Activated CD8-positive, alpha-beta T cell treated with anti-CD3 and anti-CD28 coated beads, Interleukin-2, amount 10 ng/mL, durations not matched to agents 7 days and 5 days (primary cell): ENCODE measurements at regions not wholly inside any gene's neighbourhood (a gene's known extent, or its start where the extent isn't known, plus 50 kb on each side); places are given as distances from the start of the nearest gene placed in this dataset.

ENCODE experiments used
- ATAC-seq: fragments of 150-1000 bp; cut with Tn5 transposase; one replicate; pipeline ENCODE4 v1.10.0; 2021; ENCODE audit warnings: moderate library complexity
- CTCF ChIA-PET: fragments of 350-600 bp; sonication (Branson Sonifier 250); formaldehyde crosslinking; loops from one replicate; lab custom pipeline; 2021; ENCODE audit warnings: antibody characterized with exemption; lab: Charles Lee
- POLR2A ChIA-PET: fragments of 350-600 bp; sonication (Branson Sonifier 250); formaldehyde crosslinking; loops from one replicate; lab custom pipeline; 2021; ENCODE audit warnings: antibody characterized with exemption; lab: Charles Lee
- DNase-seq: peaks from one replicate; pipeline ENCODE4 v3.0.0-alpha.2; 2020
- H3K27ac Mint-ChIP-seq: one replicate; pipeline ENCODE4 v1.8.0; 2021; ENCODE audit warnings: mild to moderate bottlenecking, mixed read lengths
- H3K27me3 Mint-ChIP-seq: one replicate; pipeline ENCODE4 v1.8.0; 2021; ENCODE audit warnings: low read depth, mixed read lengths
- H3K36me3 Mint-ChIP-seq: one replicate; pipeline ENCODE4 v1.8.0; 2021; ENCODE audit warnings: low read depth, mixed read lengths
- H3K4me1 Mint-ChIP-seq: one replicate; pipeline ENCODE4 v1.8.0; 2021; ENCODE audit warnings: low read depth, mixed read lengths
- H3K4me3 Mint-ChIP-seq: one replicate; pipeline ENCODE4 v1.8.0; 2021; ENCODE audit warnings: mild to moderate bottlenecking, mixed read lengths
- H3K9me3 Mint-ChIP-seq: one replicate; pipeline ENCODE4 v1.8.0; 2022; ENCODE audit warnings: mixed read lengths; ENCODE audit not compliant: insufficient read depth

- Mint-ChIP-seq H3K4me3 (no peak overlapping the region), H3K9me3 (no peaks in the 10 kb centered on the region), H3K36me3 (no peaks in the 10 kb centered on the region), H3K27me3 (no peaks in the 10 kb centered on the region), H3K4me1 (no peaks in the 10 kb centered on the region), H3K27ac (no peak overlapping the region)
- POLR2A ChIA-PET = no interaction called here
- DNase-seq = no peak
- no peak for ATAC-seq
- CTCF ChIA-PET = interaction anchor here (0.7 kb wide), 1 partner anchor 59 kb away, joined by 3 read pairs; no protein-coding TSS in a partner anchor
These were observed 311.7 kb downstream of the EIPR1 start for GRCh38 chr2:3065928-3066327.

DNA sequence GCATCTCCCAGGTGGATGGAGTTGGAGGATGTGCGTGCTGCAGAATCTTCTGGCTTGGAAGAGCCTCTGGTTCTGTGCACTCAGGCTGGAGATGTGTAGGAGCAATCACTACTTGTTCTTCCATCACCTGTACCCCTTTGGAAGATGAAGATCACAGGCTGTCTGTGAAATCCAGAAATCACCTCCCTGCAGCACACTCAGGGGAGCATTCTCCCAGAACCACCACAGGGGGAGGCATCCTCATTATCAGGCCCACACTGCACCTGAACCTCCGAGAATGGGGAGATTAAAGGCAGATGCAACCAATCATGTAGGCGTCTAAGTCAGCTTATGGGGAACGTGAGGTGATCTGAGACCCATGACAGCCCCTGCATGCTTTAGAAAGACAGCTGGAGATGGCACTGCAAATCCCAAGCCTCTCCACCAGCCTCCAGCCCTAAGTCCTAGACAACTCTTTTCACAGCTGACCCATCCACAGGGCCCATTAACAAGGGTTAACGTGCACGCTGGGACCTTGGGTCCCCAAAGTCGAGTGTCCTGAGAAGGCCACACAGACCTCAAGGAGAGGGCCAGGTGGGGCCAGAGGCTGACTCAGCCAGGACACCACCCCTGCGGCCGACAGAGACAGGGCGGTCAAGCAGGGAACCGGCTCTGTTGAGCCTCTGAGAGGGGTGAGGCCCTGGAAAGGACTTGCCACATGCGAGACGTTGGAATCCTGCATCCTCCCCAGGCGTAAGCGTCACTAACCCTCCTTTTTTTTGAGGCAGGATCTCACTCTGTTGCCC lies 314.9 kb downstream of the EIPR1 start:
- Mint-ChIP-seq H3K4me3 (no peak overlapping the region), H3K27me3 (no peaks in the 10 kb centered on the region), H3K27ac (no peak overlapping the region), H3K9me3 (no peaks in the 10 kb centered on the region), H3K4me1 (no peaks in the 10 kb centered on the region), H3K36me3 (no peaks in the 10 kb centered on the region)
- CTCF ChIA-PET = no interaction called here
- no peak for DNase-seq
- POLR2A ChIA-PET = interaction anchor here (0.6 kb wide), 1 partner anchor 64 kb away, joined by 3 read pairs; no protein-coding TSS in a partner anchor
- ATAC-seq = no peak

DNA sequence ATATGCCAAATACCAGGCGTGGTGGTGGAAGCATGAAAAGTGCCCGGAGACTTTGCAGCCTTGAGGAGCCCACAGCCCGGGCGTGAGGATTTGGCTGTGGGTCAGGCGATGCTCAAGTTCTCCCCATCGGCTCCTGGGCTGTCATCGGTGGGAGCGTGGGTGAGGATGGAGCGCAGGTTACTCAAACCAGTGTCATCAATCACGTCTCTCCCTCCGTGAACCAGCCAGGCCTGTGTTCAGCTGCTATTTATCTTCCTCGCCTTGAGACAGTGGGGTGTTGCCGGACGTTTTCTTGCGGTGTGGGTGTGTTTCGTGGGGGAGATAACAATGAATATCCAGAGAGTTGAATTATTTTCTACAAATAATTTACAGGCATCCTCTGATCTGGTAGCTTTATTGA lies 317.6 kb downstream of the EIPR1 start:
- no peaks in the 10 kb centered on the region for H3K36me3 Mint-ChIP-seq
- no peak overlapping the region for H3K27ac Mint-ChIP-seq
- ChIA-PET CTCF (no interaction called here), POLR2A (no interaction called here)
- H3K27me3 Mint-ChIP-seq = no peaks in the 10 kb centered on the region
- ATAC-seq (no peak), DNase-seq (no peak)
- H3K9me3 Mint-ChIP-seq = no peaks in the 10 kb centered on the region
- no peaks in the 10 kb centered on the region for H3K4me1 Mint-ChIP-seq
- no peak overlapping the region for H3K4me3 Mint-ChIP-seq

DNA sequence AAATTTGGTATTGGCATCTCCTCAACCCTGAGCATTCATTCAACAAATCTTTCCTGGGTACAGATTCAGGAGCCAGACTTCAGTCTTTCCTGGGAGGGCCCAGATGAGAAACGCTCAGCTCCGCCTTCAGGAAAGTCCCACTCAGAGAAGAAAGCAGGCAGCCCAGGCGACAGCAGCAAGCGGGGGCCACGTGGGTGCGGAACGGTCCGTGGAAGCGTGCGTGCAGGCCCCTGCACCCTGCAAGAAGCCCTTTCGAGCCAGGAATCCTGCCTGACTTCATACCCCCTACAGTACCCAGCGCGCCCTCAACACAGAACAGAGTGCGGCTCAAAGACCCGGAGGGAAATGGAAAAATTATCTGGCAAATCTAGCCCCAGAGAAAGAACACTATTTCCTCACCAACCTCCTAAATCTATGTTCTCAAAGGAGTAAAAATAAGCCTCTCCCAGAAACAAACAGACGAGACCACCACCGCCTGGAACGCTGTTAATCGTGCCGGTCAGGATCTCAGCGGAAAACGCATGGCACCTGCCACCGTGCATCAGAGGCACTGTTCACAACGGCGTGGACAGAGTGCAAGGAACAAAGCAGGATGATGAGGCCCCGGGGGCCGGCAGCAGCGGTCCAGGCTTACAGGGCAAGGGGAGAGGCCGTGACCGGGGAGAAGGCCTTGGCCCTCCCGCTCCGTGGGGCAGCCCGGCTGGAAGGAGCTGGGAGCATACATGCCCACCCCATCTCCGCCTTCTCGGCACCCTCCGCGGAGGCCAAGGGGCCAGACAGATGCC lies 318.3 kb downstream of the EIPR1 start:
- POLR2A ChIA-PET = no interaction called here
- CTCF ChIA-PET = no interaction called here
- H3K4me3 Mint-ChIP-seq = no peak overlapping the region
- no peaks in the 10 kb centered on the region for H3K27me3 Mint-ChIP-seq
- ATAC-seq (no peak), DNase-seq (no peak)
- H3K27ac Mint-ChIP-seq = no peak overlapping the region
- H3K4me1 Mint-ChIP-seq = no peaks in the 10 kb centered on the region
- no peaks in the 10 kb centered on the region for H3K36me3 Mint-ChIP-seq
- no peaks in the 10 kb centered on the region for H3K9me3 Mint-ChIP-seq

- peaks cover 2% of the 10 kb centered on the region for H3K4me1 Mint-ChIP-seq
- no peaks in the 10 kb centered on the region for H3K27me3 Mint-ChIP-seq
- no peak overlapping the region for H3K4me3 Mint-ChIP-seq
- DNase-seq = no peak
- ChIA-PET POLR2A (no interaction called here), CTCF (no interaction called here)
- no peak for ATAC-seq
- H3K36me3 Mint-ChIP-seq = no peaks in the 10 kb centered on the region
- H3K27ac Mint-ChIP-seq = no peak overlapping the region
- no peaks in the 10 kb centered on the region for H3K9me3 Mint-ChIP-seq
These were observed 323.6 kb downstream of the EIPR1 start for GRCh38 chr2:3054066-3054465.

- H3K36me3 Mint-ChIP-seq = no peaks in the 10 kb centered on the region
- peaks cover 2% of the 10 kb centered on the region for H3K4me1 Mint-ChIP-seq
- DNase-seq (no peak), ATAC-seq (no peak)
- POLR2A ChIA-PET = no interaction called here
- CTCF ChIA-PET = no interaction called here
- H3K27ac Mint-ChIP-seq = no peak overlapping the region
- H3K9me3 Mint-ChIP-seq = no peaks in the 10 kb centered on the region
- no peaks in the 10 kb centered on the region for H3K27me3 Mint-ChIP-seq
- no peak overlapping the region for H3K4me3 Mint-ChIP-seq
These were observed 326.4 kb downstream of the EIPR1 start for GRCh38 chr2:3051266-3051665.

DNA sequence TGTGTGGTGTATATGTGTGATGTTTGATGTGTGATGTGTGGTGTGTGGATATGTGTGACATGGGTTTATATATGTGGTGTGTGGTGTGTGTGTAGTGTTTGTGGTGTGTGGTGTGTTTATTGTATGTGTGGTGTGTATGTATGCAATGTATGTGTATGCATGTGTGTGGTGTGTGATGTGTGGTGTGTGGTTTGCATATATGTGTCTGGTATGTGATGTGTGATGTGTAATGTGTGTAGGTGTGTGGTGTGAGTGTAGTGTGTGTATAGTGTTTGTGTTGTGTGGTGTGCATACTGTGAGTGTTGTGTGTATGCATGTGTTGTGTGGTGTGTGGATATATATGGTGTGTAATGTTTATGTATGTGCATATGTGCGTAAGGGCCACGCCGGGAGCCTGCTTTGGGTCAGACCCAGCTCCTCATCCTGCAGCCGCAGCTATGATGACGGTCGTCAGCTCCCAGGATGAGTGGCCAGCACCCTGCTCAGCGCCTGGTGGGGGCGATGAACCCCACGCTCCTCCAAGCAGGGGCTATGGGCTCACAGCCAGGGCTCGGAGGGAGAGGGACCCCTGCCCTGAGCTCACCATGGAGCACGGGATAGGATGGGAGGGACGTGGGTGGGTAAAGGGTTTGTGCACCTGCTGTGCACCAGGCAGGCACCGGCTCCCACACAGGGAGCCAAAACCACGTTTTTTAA lies 331.3 kb downstream of the EIPR1 start:
- ChIA-PET POLR2A (no interaction called here), CTCF (no interaction called here)
- Mint-ChIP-seq H3K4me1 (no peaks in the 10 kb centered on the region), H3K27ac (no peak overlapping the region), H3K9me3 (no peaks in the 10 kb centered on the region), H3K27me3 (no peaks in the 10 kb centered on the region), H3K4me3 (no peak overlapping the region), H3K36me3 (no peaks in the 10 kb centered on the region)
- DNase-seq (no peak), ATAC-seq (no peak)

- ChIA-PET CTCF (no interaction called here), POLR2A (no interaction called here)
- no peak for DNase-seq
- H3K9me3 Mint-ChIP-seq = no peaks in the 10 kb centered on the region
- no peaks in the 10 kb centered on the region for H3K36me3 Mint-ChIP-seq
- ATAC-seq = no peak
- no peaks in the 10 kb centered on the region for H3K4me1 Mint-ChIP-seq
- H3K27me3 Mint-ChIP-seq = no peaks in the 10 kb centered on the region
- H3K27ac Mint-ChIP-seq = no peak overlapping the region
- no peak overlapping the region for H3K4me3 Mint-ChIP-seq
These were observed 332.2 kb downstream of the EIPR1 start for GRCh38 chr2:3045318-3045921.

GRCh38 chr2:3044587-3045317 lies 332.9 kb downstream of the EIPR1 start:
- no peaks in the 10 kb centered on the region for H3K27me3 Mint-ChIP-seq
- no peak overlapping the region for H3K4me3 Mint-ChIP-seq
- ATAC-seq (no peak), DNase-seq (no peak)
- no peak overlapping the region for H3K27ac Mint-ChIP-seq
- H3K9me3 Mint-ChIP-seq = no peaks in the 10 kb centered on the region
- H3K36me3 Mint-ChIP-seq = no peaks in the 10 kb centered on the region
- H3K4me1 Mint-ChIP-seq = no peaks in the 10 kb centered on the region
- POLR2A ChIA-PET = no interaction called here
- CTCF ChIA-PET = no interaction called here

DNA sequence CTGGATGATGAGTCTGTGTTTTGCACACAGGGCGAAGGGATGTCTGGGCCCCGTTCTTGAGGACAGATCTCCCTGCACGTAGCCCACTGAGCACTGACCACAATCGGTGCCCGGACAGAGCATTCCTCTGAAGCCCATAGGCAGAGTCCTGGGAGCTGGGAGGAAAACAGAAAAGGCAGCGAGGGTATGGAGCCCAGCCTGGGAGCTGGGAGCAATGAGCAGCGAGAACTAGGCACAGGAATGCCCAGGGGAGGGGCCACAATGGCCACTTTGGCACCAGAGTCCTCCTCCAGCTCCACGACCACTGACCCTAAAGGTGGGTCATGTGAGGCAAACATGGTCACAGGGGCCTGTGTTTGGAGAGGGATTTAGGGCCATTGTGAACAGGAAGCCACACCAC lies 333.9 kb downstream of the EIPR1 start:
- ATAC-seq = no peak
- Mint-ChIP-seq H3K27me3 (no peaks in the 10 kb centered on the region), H3K36me3 (no peaks in the 10 kb centered on the region), H3K27ac (no peak overlapping the region), H3K4me1 (no peaks in the 10 kb centered on the region), H3K9me3 (no peaks in the 10 kb centered on the region), H3K4me3 (no peak overlapping the region)
- DNase-seq = no peak
- ChIA-PET POLR2A (no interaction called here), CTCF (no interaction called here)
